Astrocyte (in vitro differentiated cells and primary cell): ENCODE measurements at regions not wholly inside any gene's neighbourhood (a gene's known extent, or its start where the extent isn't known, plus 50 kb on each side); places are given as distances from the start of the nearest gene placed in this dataset.

Experiments
- DNase-seq: peaks from one replicate; pipeline ENCODE4 v3.0.0-alpha.2; 2010; ENCODE audit warnings: low read depth
- FAIRE-seq: peaks from 2 replicates; lab custom pipeline; 2011; peaks lifted over from hg19 to GRCh38; lab: Jason Lieb, UNC
- H2AFZ ChIP-seq: 2 replicates; pipeline ENCODE4 v1.6.0; 2012; ENCODE audit warnings: low read depth, low read length, inconsistent platforms
- H3K27ac ChIP-seq: 2 replicates; pipeline ENCODE4 v1.5.1; 2011; ENCODE audit warnings: low read depth, low read length, inconsistent platforms
- H3K27me3 ChIP-seq: 2 replicates; pipeline ENCODE4 v1.6.0; 2011; ENCODE audit warnings: low read length, inconsistent platforms; ENCODE audit not compliant: insufficient read depth
- H3K36me3 ChIP-seq: 2 replicates; pipeline ENCODE4 v1.5.1; 2011; ENCODE audit warnings: low read length, inconsistent platforms; ENCODE audit not compliant: insufficient read depth
- H3K4me1 ChIP-seq: 2 replicates; pipeline ENCODE4 v1.5.1; 2011; ENCODE audit warnings: low read length, inconsistent platforms; ENCODE audit not compliant: insufficient read depth
- H3K4me2 ChIP-seq: 2 replicates; pipeline ENCODE4 v1.6.0; 2012; ENCODE audit warnings: low read length, inconsistent platforms
- H3K4me3 ChIP-seq: 2 replicates; pipeline ENCODE4 v1.5.1; 2011; ENCODE audit warnings: low read depth, mild to moderate bottlenecking, low read length, inconsistent platforms; ENCODE audit not compliant: insufficient read depth
- H3K79me2 ChIP-seq: 2 replicates; pipeline ENCODE4 v1.6.0; 2012; ENCODE audit warnings: mild to moderate bottlenecking, low read length, inconsistent platforms; ENCODE audit not compliant: insufficient read depth
- H3K9ac ChIP-seq: 2 replicates; pipeline ENCODE4 v1.6.0; 2012; ENCODE audit warnings: mild to moderate bottlenecking, low read length, inconsistent platforms
- H3K9me3 ChIP-seq: 2 replicates; pipeline ENCODE4 v1.5.1; 2012; ENCODE audit warnings: low read depth, mild to moderate bottlenecking, low read length, inconsistent platforms; ENCODE audit not compliant: insufficient read depth
- H4K20me1 ChIP-seq: 2 replicates; pipeline ENCODE4 v1.6.0; 2012; ENCODE audit warnings: low read length, inconsistent platforms; ENCODE audit not compliant: insufficient read depth
- H3K27ac Mint-ChIP-seq: one replicate; pipeline ENCODE4 v1.8.0; 2021; ENCODE audit warnings: mild to moderate bottlenecking, mixed read lengths; ENCODE audit not compliant: unreplicated experiment
- H3K27me3 Mint-ChIP-seq: one replicate; pipeline ENCODE4 v1.8.0; 2021; ENCODE audit warnings: low read depth, mixed read lengths; ENCODE audit not compliant: unreplicated experiment
- H3K36me3 Mint-ChIP-seq: one replicate; pipeline ENCODE4 v1.8.0; 2021; ENCODE audit warnings: low read depth, mixed read lengths; ENCODE audit not compliant: unreplicated experiment
- H3K4me1 Mint-ChIP-seq: one replicate; pipeline ENCODE4 v1.8.0; 2021; ENCODE audit warnings: low read depth, mixed read lengths; ENCODE audit not compliant: unreplicated experiment
- H3K4me3 Mint-ChIP-seq: one replicate; pipeline ENCODE4 v1.8.0; 2021; ENCODE audit warnings: mild to moderate bottlenecking, moderate library complexity, mixed read lengths; ENCODE audit not compliant: unreplicated experiment
- H3K9me3 Mint-ChIP-seq: one replicate; pipeline ENCODE4 v1.8.0; 2021; ENCODE audit warnings: mild to moderate bottlenecking, mixed read lengths; ENCODE audit not compliant: unreplicated experiment
- EZH2 ChIP-seq: IDR thresholded peaks from 2 replicates; pipeline ENCODE4 v1.6.1; 2012; ENCODE audit warnings: mild to moderate bottlenecking, low read length, inconsistent platforms; ENCODE audit not compliant: insufficient read depth
- TF ChIP-seq, protein P1 (sequence below): IDR thresholded peaks from 2 replicates; pipeline ENCODE4 v1.5.1; 2011; ENCODE audit warnings: low read depth, mild to moderate bottlenecking, inconsistent platforms, low read length, moderate library complexity; ENCODE audit not compliant: insufficient read depth

DNA sequence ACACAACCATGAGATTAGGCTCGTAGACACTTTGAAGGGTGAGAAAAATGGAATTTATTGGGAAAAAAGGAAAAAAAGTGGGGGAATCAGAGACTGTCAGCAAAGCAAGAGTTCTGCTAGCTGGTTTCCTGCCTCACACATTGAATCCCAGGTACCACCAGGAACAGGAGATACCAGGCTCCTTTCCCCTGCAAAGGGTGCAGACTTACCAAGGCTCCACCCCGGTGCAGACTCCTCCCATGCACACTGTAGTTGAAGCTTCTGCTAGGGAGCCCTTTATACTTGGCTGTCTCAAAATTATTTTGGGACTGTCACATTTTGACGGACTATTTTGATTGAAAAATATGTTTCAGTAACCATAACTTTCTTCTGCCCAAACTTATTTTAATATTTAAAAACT lies 819.9 kb upstream of the GBE1 start:
- no peak overlapping the region for H2AFZ ChIP-seq
- Mint-ChIP-seq H3K4me3 (no peak overlapping the region), H3K4me1 (no peaks in the 10 kb centered on the region)

DNA sequence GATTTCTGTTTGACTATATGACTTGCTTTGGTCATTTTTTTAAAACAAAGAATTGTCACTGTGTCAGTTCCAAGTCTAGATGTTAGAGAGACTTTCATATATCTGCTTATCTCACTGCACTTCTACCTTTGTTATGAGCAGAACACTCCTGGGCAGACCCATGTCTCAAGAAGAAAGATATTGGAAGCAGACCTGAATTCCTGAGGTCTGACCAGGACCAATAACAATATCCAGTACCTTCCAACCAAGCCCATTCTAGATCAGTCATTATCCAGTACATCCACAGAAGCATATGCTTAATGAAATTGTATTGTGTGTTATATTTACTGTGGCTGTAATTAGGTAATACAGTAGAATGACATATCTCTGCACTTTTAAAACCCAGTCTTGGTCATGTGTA lies 811.3 kb upstream of the GBE1 start:
- Mint-ChIP-seq H3K9me3 (no peaks in the 10 kb centered on the region), H3K27me3 (no peaks in the 10 kb centered on the region), H3K36me3 (no peaks in the 10 kb centered on the region), H3K4me1 (no peaks in the 10 kb centered on the region), H3K27ac (no peak overlapping the region), H3K4me3 (no peak overlapping the region)
- H3K36me3 ChIP-seq, result no peaks in the 10 kb centered on the region
- FAIRE-seq (no peak), DNase-seq (no peak)
- H3K4me3 ChIP-seq, result no peak overlapping the region
- H3K27ac ChIP-seq, result no peak overlapping the region
- H3K4me2 ChIP-seq, result no peak overlapping the region
- no peaks in the 10 kb centered on the region for H3K9me3 ChIP-seq
- H3K9ac ChIP-seq, result no peak overlapping the region
- no peak overlapping the region for H2AFZ ChIP-seq
- H3K4me1 ChIP-seq, result no peaks in the 10 kb centered on the region
- TF ChIP-seq, protein P1, sequence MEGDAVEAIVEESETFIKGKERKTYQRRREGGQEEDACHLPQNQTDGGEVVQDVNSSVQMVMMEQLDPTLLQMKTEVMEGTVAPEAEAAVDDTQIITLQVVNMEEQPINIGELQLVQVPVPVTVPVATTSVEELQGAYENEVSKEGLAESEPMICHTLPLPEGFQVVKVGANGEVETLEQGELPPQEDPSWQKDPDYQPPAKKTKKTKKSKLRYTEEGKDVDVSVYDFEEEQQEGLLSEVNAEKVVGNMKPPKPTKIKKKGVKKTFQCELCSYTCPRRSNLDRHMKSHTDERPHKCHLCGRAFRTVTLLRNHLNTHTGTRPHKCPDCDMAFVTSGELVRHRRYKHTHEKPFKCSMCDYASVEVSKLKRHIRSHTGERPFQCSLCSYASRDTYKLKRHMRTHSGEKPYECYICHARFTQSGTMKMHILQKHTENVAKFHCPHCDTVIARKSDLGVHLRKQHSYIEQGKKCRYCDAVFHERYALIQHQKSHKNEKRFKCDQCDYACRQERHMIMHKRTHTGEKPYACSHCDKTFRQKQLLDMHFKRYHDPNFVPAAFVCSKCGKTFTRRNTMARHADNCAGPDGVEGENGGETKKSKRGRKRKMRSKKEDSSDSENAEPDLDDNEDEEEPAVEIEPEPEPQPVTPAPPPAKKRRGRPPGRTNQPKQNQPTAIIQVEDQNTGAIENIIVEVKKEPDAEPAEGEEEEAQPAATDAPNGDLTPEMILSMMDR, result no peak
- no peak for TF ChIP-seq EZH2
- H4K20me1 ChIP-seq, result no peaks in the 10 kb centered on the region
- no peaks in the 10 kb centered on the region for H3K79me2 ChIP-seq
- H3K27me3 ChIP-seq, result no peaks in the 10 kb centered on the region

More for the DNA sequence above, 819.9 kb upstream of the GBE1 start:
- DNase-seq, result no peak
- Histone ChIP-seq H3K4me3 (no peak overlapping the region), H3K4me2 (no peak overlapping the region), H3K27ac (no peak overlapping the region), H3K9me3 (no peaks in the 10 kb centered on the region), H4K20me1 (no peaks in the 10 kb centered on the region), H3K4me1 (no peaks in the 10 kb centered on the region), H3K27me3 (no peaks in the 10 kb centered on the region), H3K36me3 (no peaks in the 10 kb centered on the region), H3K79me2 (no peaks in the 10 kb centered on the region), H3K9ac (no peak overlapping the region)
- H3K36me3 Mint-ChIP-seq, result no peaks in the 10 kb centered on the region
- FAIRE-seq, result no peak
- H3K27ac Mint-ChIP-seq, result no peak overlapping the region
- peaks cover 1% of the 10 kb centered on the region for H3K9me3 Mint-ChIP-seq
- no peak for TF ChIP-seq EZH2
- TF ChIP-seq, protein P1, result no peak
- H3K27me3 Mint-ChIP-seq, result no peaks in the 10 kb centered on the region

DNA sequence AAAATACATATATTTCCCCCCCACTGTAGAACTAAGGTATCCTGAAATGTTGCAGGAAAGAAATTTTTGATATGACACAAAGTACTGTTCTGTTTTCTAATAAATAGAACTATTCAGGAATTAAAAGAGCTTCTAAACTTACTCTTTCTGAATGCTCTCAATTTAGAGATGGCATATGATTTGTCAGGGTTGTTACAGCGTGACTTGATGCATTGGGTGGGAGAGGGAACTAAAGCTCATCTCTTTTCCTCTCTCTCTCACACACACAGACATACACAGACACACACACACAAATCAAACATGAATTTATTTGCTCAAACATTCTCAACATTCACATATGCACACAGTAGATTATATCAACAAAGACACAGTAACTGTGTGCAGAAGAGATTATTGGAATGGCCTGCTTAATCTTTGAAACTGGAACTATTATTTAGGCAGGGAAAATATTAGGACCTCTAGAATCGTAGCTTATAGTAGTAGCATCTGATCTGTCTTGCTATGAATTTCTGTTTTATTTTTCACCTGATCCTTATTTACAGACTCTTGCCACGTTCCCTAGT lies 807.4 kb upstream of the GBE1 start:
- Mint-ChIP-seq H3K4me3 (no peak overlapping the region), H3K36me3 (no peaks in the 10 kb centered on the region), H3K27ac (no peak overlapping the region), H3K9me3 (no peaks in the 10 kb centered on the region), H3K4me1 (no peaks in the 10 kb centered on the region), H3K27me3 (no peaks in the 10 kb centered on the region)
- Histone ChIP-seq H4K20me1 (no peaks in the 10 kb centered on the region), H3K4me1 (no peaks in the 10 kb centered on the region), H3K4me3 (no peak overlapping the region), H3K36me3 (no peaks in the 10 kb centered on the region), H3K4me2 (no peak overlapping the region), H3K27me3 (no peaks in the 10 kb centered on the region), H3K27ac (no peak overlapping the region), H3K79me2 (no peaks in the 10 kb centered on the region), H3K9me3 (no peaks in the 10 kb centered on the region), H2AFZ (no peak overlapping the region), H3K9ac (no peak overlapping the region)
- TF ChIP-seq, protein P1, result no peak
- TF ChIP-seq EZH2, result no peak
- no peak for FAIRE-seq
- no peak for DNase-seq
